Right lung (tissue), 2 donors: ENCODE measurements at regions not wholly inside any gene's neighbourhood (a gene's known extent, or its start where the extent isn't known, plus 50 kb on each side); places are given as distances from the start of the nearest gene placed in this dataset.

Experiments used
- DNase-seq, 2 donors: peaks; one replicate each; pipeline ENCODE4 v3.0.0-alpha.2; 2013

GRCh38 chr12:70154960-70155589 lies 88.2 kb upstream of the CNOT2 start:
- no peak for DNase-seq

- no peak for DNase-seq
Measured at GRCh38 chr12:70157099-70157498, 86.1 kb upstream of the CNOT2 start.

GRCh38 chr12:70165450-70165849 lies 77.8 kb upstream of the CNOT2 start:
- no peak for DNase-seq

- no peak for DNase-seq
Measured at GRCh38 chr12:70176290-70176689, 66.9 kb upstream of the CNOT2 start.

- no peak for DNase-seq
Measured at GRCh38 chr12:70177631-70178030, 65.6 kb upstream of the CNOT2 start.

- no peak for DNase-seq
Measured at GRCh38 chr12:70178038-70178437, 65.2 kb upstream of the CNOT2 start.

- DNase-seq, result no peak
Measured at GRCh38 chr12:70180130-70180529, 63.1 kb upstream of the CNOT2 start.

- no peak for DNase-seq
Measured at GRCh38 chr12:70185301-70185700, 57.9 kb upstream of the CNOT2 start.

GRCh38 chr12:70186436-70186835 lies 56.8 kb upstream of the CNOT2 start:
- no peak for DNase-seq

- DNase-seq, result no peak
Measured at GRCh38 chr12:70190262-70191010, 52.8 kb upstream of the CNOT2 start.
